ENCODE measurements at regions not wholly inside any gene's neighbourhood (a gene's known extent, or its start where the extent isn't known, plus 50 kb on each side); places are given as distances from the start of the nearest gene placed in this dataset.

- DNase-seq: no peak
Measured at GRCh38 chr11:42526426-42526825, 785.4 kb upstream of the API5 start.

- no peak for DNase-seq
Measured at GRCh38 chr11:42528471-42528870, 783.3 kb upstream of the API5 start.

- DNase-seq: no peak
Measured at GRCh38 chr11:42528911-42529310, 782.9 kb upstream of the API5 start.

GRCh38 chr11:42536611-42537360, 775.0 kb upstream of the API5 start:
- no peak for DNase-seq

- DNase-seq: no peak
Measured at GRCh38 chr11:42542336-42542735, 769.5 kb upstream of the API5 start.

GRCh38 chr11:42543844-42544419, 767.9 kb upstream of the API5 start:
- no peak for DNase-seq

- no peak for DNase-seq
Measured at GRCh38 chr11:42544726-42545125, 767.1 kb upstream of the API5 start.

- DNase-seq: no peak
Measured at GRCh38 chr11:42545954-42546353, 765.8 kb upstream of the API5 start.

GRCh38 chr11:42552786-42553185, 759.0 kb upstream of the API5 start:
- DNase-seq: no peak

- no peak for DNase-seq
Measured at GRCh38 chr11:42555190-42555589, 756.6 kb upstream of the API5 start.

GRCh38 chr11:42571131-42571877, 740.5 kb upstream of the API5 start:
- DNase-seq: no peak

- no peak for DNase-seq
Measured at GRCh38 chr11:42571878-42572610, 739.8 kb upstream of the API5 start.

GRCh38 chr11:42576318-42576717, 735.5 kb upstream of the API5 start:
- DNase-seq: no peak

GRCh38 chr11:42589286-42589685, 722.5 kb upstream of the API5 start:
- DNase-seq: no peak

GRCh38 chr11:42591841-42592240, 720.0 kb upstream of the API5 start:
- no peak for DNase-seq

- no peak for DNase-seq
Measured at GRCh38 chr11:42593441-42593840, 718.4 kb upstream of the API5 start.

GRCh38 chr11:42595876-42596275, 715.9 kb upstream of the API5 start:
- DNase-seq: no peak

GRCh38 chr11:42596576-42597145, 715.1 kb upstream of the API5 start:
- DNase-seq: no peak

- DNase-seq: no peak
Measured at GRCh38 chr11:42598341-42598740, 713.5 kb upstream of the API5 start.

- no peak for DNase-seq
Measured at GRCh38 chr11:42620796-42621195, 691.0 kb upstream of the API5 start.

GRCh38 chr11:42625757-42626665, 685.8 kb upstream of the API5 start:
- no peak for DNase-seq
